HepG2 (cell line): ENCODE measurements at regions not wholly inside any gene's neighbourhood (a gene's known extent, or its start where the extent isn't known, plus 50 kb on each side); places are given as distances from the start of the nearest gene placed in this dataset.

Experiments
- ATAC-seq: fragments of 200-7000 bp; cut with Tn5 transposase; 3 replicates; pipeline ENCODE4 v1.9.1; 2020; ENCODE audit warnings: mild to moderate bottlenecking, moderate library complexity
- BruUV-seq: library from RNA; stranded (reverse); fragments of 400-500 nt; replicated peaks from 2 replicates; lab custom pipeline; 2021; lab: Mats Ljungman, UMichigan
- CTCF ChIA-PET: fragments of 300-600 bp; formaldehyde crosslinking; extraction: SDS; loops from one replicate; lab custom pipeline; 2021; ENCODE audit warnings: low total read pairs, inconsistent platforms, low intra/inter-chr PET ratio; lab: Yijun Ruan, JAX
- POLR2A ChIA-PET: fragments of 350-600 bp; sonication (Branson Sonifier 250); formaldehyde crosslinking; loops from one replicate; lab custom pipeline; 2020; ENCODE audit warnings: antibody characterized with exemption, inconsistent platforms; lab: Yijun Ruan, JAX
- DNase-seq: peaks from one replicate; pipeline ENCODE4 v3.0.0-alpha.2; 2015; ENCODE audit warnings: low spot score
- FAIRE-seq: peaks from 3 replicates; lab custom pipeline; 2011; peaks lifted over from hg19 to GRCh38; lab: Jason Lieb, UNC
- H2AFZ ChIP-seq: one replicate; pipeline ENCODE4 v1.6.1; 2011; ENCODE audit warnings: low read length, inconsistent platforms
- H3K27ac ChIP-seq: fragments of 300-600 bp; 3 replicates; pipeline ENCODE4 v1.8.0; 2011; ENCODE audit warnings: mixed run types, mild to moderate bottlenecking, mixed read lengths, low read length, inconsistent platforms; ENCODE audit not compliant: insufficient read depth; ENCODE audit errors: extremely low read length
- H3K27me3 ChIP-seq, 2 experiments: fragments of 200-600 bp in 1 of 2; 2 replicates in 1 of 2; 3 replicates in 1 of 2; pipeline versions ENCODE4 v1.6.0 to v1.8.0; 2011; ENCODE audit warnings: low read length in 2 of 2, mild to moderate bottlenecking in 2 of 2, moderate library complexity in 2 of 2, inconsistent platforms in 1 of 2; ENCODE audit not compliant: insufficient read depth in 2 of 2, control insufficient read depth in 1 of 2
- H3K36me3 ChIP-seq, 2 experiments: fragments of 200-600 bp in 1 of 2; replicated peaks in 1 of 2; 2 replicates in 1 of 2; 3 replicates in 1 of 2; pipeline versions ENCODE4 v1.5.1 to v1.8.0; 2011; ENCODE audit warnings: low read length in 2 of 2, inconsistent platforms in 1 of 2; ENCODE audit not compliant: insufficient read depth in 2 of 2, control insufficient read depth in 1 of 2
- H3K4me1 ChIP-seq: 2 replicates; pipeline ENCODE4 v1.5.1; 2012; ENCODE audit warnings: low read length, inconsistent platforms; ENCODE audit not compliant: insufficient read depth
- H3K4me2 ChIP-seq: 2 replicates; pipeline ENCODE4 v1.6.0; 2011; ENCODE audit warnings: low read depth, low read length, inconsistent platforms
- H3K4me3 ChIP-seq, 3 experiments: fragments of 200-600 bp in 1 of 3; sonication (generic), shearing (Covaris generic) in 1 of 3; replicated peaks in 1 of 3; 2 replicates each; pipeline ENCODE4 v1.5.1; 2011 to 2016; ENCODE audit warnings: low read length in 3 of 3, inconsistent platforms in 2 of 3, low read depth in 2 of 3, mild to moderate bottlenecking in 2 of 3, control low read depth in 1 of 3, mixed read lengths in 1 of 3; ENCODE audit not compliant: insufficient read depth in 1 of 3
- H3K79me2 ChIP-seq: one replicate; pipeline ENCODE4 v1.6.1; 2011; ENCODE audit warnings: low read length, inconsistent platforms; ENCODE audit not compliant: insufficient read depth
- H3K9ac ChIP-seq: 2 replicates; pipeline ENCODE4 v1.6.0; 2011; ENCODE audit warnings: mild to moderate bottlenecking, low read depth, low read length, inconsistent platforms; ENCODE audit not compliant: insufficient read depth
- H3K9me3 ChIP-seq: 2 replicates; pipeline ENCODE4 v1.5.1; 2012; ENCODE audit warnings: mild to moderate bottlenecking, low read length
- H4K20me1 ChIP-seq: 2 replicates; pipeline ENCODE4 v1.6.0; 2011; ENCODE audit warnings: inconsistent platforms, mild to moderate bottlenecking, low read length, moderate library complexity; ENCODE audit not compliant: insufficient read depth
- ERF ChIP-seq: IDR thresholded peaks from 2 replicates; pipeline ENCODE4 v1.6.1; 2018; ENCODE audit warnings: missing biosample characterization, missing genetic modification reagents
- MEF2D ChIP-seq: sonication (generic); formaldehyde crosslinking; IDR thresholded peaks from 2 replicates; pipeline ENCODE4 v1.5.1; 2020; ENCODE audit warnings: mild to moderate bottlenecking, missing genetic modification reagents
- SMYD3 ChIP-seq: sonication (generic); formaldehyde crosslinking; IDR thresholded peaks from 2 replicates; pipeline ENCODE4 v1.8.1; 2023; ENCODE audit warnings: mild to moderate bottlenecking, missing genetic modification reagents
- ZNF10 ChIP-seq: sonication (generic); formaldehyde crosslinking; IDR thresholded peaks from 2 replicates; pipeline ENCODE4 v1.4.0; 2020; ENCODE audit warnings: mild to moderate bottlenecking, low read depth, missing genetic modification reagents, borderline replicate concordance
- ZNF101 ChIP-seq: sonication (generic); formaldehyde crosslinking; IDR thresholded peaks from 2 replicates; pipeline ENCODE4 v1.4.0; 2020; ENCODE audit warnings: mild to moderate bottlenecking, low read depth, missing genetic modification reagents, borderline replicate concordance
- ZNF207 ChIP-seq: fragments of 450-650 bp; IDR thresholded peaks from 2 replicates; pipeline ENCODE4 v1.6.1; 2016; ENCODE audit warnings: antibody characterized with exemption, borderline replicate concordance
- ZNF24 ChIP-seq: fragments of 450-650 bp; IDR thresholded peaks from 2 replicates; pipeline ENCODE4 v1.6.1; 2017; ENCODE audit warnings: antibody characterized with exemption, mild to moderate bottlenecking
- ZNF382 ChIP-seq: sonication (generic); formaldehyde crosslinking; IDR thresholded peaks from 2 replicates; pipeline ENCODE4 v1.5.0; 2020; ENCODE audit warnings: missing genetic modification reagents, mild to moderate bottlenecking, borderline replicate concordance
- WGBS: methylation state at CpG from one replicate; pipeline ENCODE4 v1.1.6; 2017; ENCODE audit warnings: low lambda C conversion rate; 5-methylcytosine and 5-hydroxymethylcytosine counted together
- in situ Hi-C: cut with HindIII; loops from 2 replicates; pipeline ENCODE4 v1.10.0; 2017; ENCODE audit warnings: low pct_unique_long_range_greater_than_20kb; ENCODE audit not compliant: extremely low pct_ligation_motif_present
- intact Hi-C: fragments of 100-400 bp; cut with micrococcal nuclease; formaldehyde crosslinking; loops from one replicate; pipeline ENCODE4 v1.10.0; 2022; ENCODE audit not compliant: unreplicated experiment
- TF ChIP-seq, protein P1 (sequence below): sonication (generic); formaldehyde crosslinking; IDR thresholded peaks from 2 replicates; pipeline ENCODE4 v1.4.0; 2020; ENCODE audit warnings: missing genetic modification reagents, mild to moderate bottlenecking, borderline replicate concordance
- TF ChIP-seq, protein P2 (sequence below): sonication (generic); formaldehyde crosslinking; IDR thresholded peaks from 2 replicates; pipeline ENCODE4 v1.4.0; 2020; ENCODE audit warnings: missing genetic modification reagents
- TF ChIP-seq, protein P3 (sequence below): sonication (generic); formaldehyde crosslinking; IDR thresholded peaks from 2 replicates; pipeline ENCODE4 v1.5.1; 2020; ENCODE audit warnings: missing genetic modification reagents, mild to moderate bottlenecking, borderline replicate concordance

- ATAC-seq (no peak), FAIRE-seq (no peak), DNase-seq (no peak)
- no peak overlapping the region for H3K27ac ChIP-seq
- CTCF ChIA-PET, result no interaction called here
- WGBS, result 23% methylated on average over 10 of the region's 10 CpGs
- no peaks in the 10 kb centered on the region for H3K36me3 ChIP-seq
- no TSS peak for BruUV-seq
- H3K9me3 ChIP-seq, result no peaks in the 10 kb centered on the region
- no peak overlapping the region for H3K4me2 ChIP-seq
- H4K20me1 ChIP-seq, result no peaks in the 10 kb centered on the region
- TF ChIP-seq ZNF24, result no peak
- H2AFZ ChIP-seq, result no peak overlapping the region
- in situ Hi-C loops, result no loop called here
- H3K9ac ChIP-seq, result no peak overlapping the region
- H3K4me1 ChIP-seq, result no peaks in the 10 kb centered on the region
- H3K4me3 ChIP-seq, result no peak overlapping the region
- H3K27me3 ChIP-seq, result peaks cover 2 to 13% of the 10 kb centered on the region in 2 experiments; a peak in 2 of 5 replicates
- POLR2A ChIA-PET, result no interaction called here
- intact Hi-C loops, result no loop called here
- no peaks in the 10 kb centered on the region for H3K79me2 ChIP-seq
These were observed 136.7 kb upstream of the EEF1E1 start for GRCh38 chr6:8238773-8239683.

DNA sequence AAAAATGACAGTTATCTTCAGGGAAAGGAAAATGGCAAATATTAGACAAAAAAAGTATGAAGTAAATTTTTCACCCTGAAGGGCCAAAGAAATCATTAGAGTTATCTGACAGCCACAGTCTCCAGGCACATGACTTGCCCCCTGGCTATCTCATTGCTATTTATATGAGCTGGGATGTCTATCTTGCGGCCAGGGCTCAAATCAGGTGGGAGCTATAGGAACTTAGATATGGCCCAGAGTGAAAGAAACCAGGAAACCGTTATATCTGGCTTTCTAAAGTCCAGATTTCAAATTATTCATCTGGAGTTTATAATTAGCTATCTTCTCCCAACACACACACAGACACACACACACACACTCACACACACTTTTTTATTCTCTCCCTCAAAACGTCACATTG, 135.3 kb upstream of the EEF1E1 start:
- POLR2A ChIA-PET, result no interaction called here
- TF ChIP-seq ZNF101 (CRISPR knock-in tag) (no peak), MEF2D (CRISPR knock-in tag) (no peak), SMYD3 (CRISPR knock-in tag) (no peak), ERF (CRISPR knock-in tag) (no peak), ZNF207 (no peak), ZNF382 (no peak), ZNF10 (CRISPR knock-in tag) (no peak)
- TF ChIP-seq, protein P1, sequence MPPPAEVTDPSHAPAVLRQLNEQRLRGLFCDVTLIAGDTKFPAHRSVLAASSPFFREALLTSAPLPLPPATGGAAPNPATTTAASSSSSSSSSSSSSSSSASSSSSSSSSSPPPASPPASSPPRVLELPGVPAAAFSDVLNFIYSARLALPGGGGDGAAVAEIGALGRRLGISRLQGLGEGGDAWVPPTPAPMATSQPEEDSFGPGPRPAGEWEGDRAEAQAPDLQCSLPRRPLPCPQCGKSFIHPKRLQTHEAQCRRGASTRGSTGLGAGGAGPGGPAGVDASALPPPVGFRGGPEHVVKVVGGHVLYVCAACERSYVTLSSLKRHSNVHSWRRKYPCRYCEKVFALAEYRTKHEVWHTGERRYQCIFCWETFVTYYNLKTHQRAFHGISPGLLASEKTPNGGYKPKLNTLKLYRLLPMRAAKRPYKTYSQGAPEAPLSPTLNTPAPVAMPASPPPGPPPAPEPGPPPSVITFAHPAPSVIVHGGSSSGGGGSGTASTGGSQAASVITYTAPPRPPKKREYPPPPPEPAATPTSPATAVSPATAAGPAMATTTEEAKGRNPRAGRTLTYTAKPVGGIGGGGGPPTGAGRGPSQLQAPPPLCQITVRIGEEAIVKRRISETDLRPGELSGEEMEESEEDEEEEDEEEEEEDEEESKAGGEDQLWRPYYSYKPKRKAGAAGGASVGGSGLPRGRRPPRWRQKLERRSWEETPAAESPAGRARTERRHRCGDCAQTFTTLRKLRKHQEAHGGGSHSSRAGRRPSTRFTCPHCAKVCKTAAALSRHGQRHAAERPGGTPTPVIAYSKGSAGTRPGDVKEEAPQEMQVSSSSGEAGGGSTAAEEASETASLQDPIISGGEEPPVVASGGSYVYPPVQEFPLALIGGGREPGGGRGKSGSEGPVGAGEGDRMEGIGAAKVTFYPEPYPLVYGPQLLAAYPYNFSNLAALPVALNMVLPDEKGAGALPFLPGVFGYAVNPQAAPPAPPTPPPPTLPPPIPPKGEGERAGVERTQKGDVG (CRISPR knock-in tag), result no peak
- TF ChIP-seq, protein P2, sequence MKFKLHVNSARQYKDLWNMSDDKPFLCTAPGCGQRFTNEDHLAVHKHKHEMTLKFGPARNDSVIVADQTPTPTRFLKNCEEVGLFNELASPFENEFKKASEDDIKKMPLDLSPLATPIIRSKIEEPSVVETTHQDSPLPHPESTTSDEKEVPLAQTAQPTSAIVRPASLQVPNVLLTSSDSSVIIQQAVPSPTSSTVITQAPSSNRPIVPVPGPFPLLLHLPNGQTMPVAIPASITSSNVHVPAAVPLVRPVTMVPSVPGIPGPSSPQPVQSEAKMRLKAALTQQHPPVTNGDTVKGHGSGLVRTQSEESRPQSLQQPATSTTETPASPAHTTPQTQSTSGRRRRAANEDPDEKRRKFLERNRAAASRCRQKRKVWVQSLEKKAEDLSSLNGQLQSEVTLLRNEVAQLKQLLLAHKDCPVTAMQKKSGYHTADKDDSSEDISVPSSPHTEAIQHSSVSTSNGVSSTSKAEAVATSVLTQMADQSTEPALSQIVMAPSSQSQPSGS (CRISPR knock-in tag), result no peak
- TF ChIP-seq, protein P3, sequence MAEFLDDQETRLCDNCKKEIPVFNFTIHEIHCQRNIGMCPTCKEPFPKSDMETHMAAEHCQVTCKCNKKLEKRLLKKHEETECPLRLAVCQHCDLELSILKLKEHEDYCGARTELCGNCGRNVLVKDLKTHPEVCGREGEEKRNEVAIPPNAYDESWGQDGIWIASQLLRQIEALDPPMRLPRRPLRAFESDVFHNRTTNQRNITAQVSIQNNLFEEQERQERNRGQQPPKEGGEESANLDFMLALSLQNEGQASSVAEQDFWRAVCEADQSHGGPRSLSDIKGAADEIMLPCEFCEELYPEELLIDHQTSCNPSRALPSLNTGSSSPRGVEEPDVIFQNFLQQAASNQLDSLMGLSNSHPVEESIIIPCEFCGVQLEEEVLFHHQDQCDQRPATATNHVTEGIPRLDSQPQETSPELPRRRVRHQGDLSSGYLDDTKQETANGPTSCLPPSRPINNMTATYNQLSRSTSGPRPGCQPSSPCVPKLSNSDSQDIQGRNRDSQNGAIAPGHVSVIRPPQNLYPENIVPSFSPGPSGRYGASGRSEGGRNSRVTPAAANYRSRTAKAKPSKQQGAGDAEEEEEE (CRISPR knock-in tag), result no peak

More for the DNA sequence above, 135.3 kb upstream of the EEF1E1 start:
- Histone ChIP-seq H2AFZ (no peak overlapping the region), H3K4me3 (no peak overlapping the region), H3K4me1 (no peaks in the 10 kb centered on the region), H3K27ac (no peak overlapping the region), H3K9ac (no peak overlapping the region), H3K27me3 (peaks cover 2 to 12% of the 10 kb centered on the region in 2 experiments; a peak in 2 of 5 replicates), H3K4me2 (no peak overlapping the region), H3K79me2 (no peaks in the 10 kb centered on the region), H3K9me3 (no peaks in the 10 kb centered on the region), H4K20me1 (no peaks in the 10 kb centered on the region), H3K36me3 (no peaks in the 10 kb centered on the region)
- in situ Hi-C loops, result no loop called here
- no TSS peak for BruUV-seq
- ATAC-seq (no peak), DNase-seq (no peak), FAIRE-seq (no peak)
- WGBS, result 0% methylated on average over 3 of the region's 3 CpGs
- intact Hi-C loops, result no loop called here
- CTCF ChIA-PET, result no interaction called here
